OCI-LY1 (cell line): ENCODE measurements at regions not wholly inside any gene's neighbourhood (a gene's known extent, or its start where the extent isn't known, plus 50 kb on each side); places are given as distances from the start of the nearest gene placed in this dataset.

ENCODE experiments used
- H2AFZ ChIP-seq: fragments of 200-600 bp; sonication (generic), shearing (Covaris generic); 2 replicates; pipeline ENCODE4 v1.6.0; 2014; ENCODE audit warnings: antibody characterized with exemption, mild to moderate bottlenecking, low read length
- H3F3A ChIP-seq: fragments of 200-600 bp; sonication (generic), shearing (Covaris generic); 2 replicates; pipeline ENCODE4 v1.6.0; 2014; ENCODE audit warnings: mild to moderate bottlenecking, antibody characterized with exemption, low read length, moderate library complexity; ENCODE audit not compliant: insufficient read depth
- H3K27ac ChIP-seq: fragments of 200-600 bp; sonication (generic); 2 replicates; pipeline ENCODE4 v1.5.1; 2014; ENCODE audit warnings: low read length, mixed run types, mild to moderate bottlenecking, low read depth; ENCODE audit not compliant: poor library complexity, severe bottlenecking
- H3K27me3 ChIP-seq: fragments of 200-600 bp; sonication (generic); 2 replicates; pipeline ENCODE4 v1.6.0; 2014; ENCODE audit warnings: antibody characterized with exemption, mild to moderate bottlenecking, low read length, moderate library complexity; ENCODE audit not compliant: insufficient read depth
- H3K36me3 ChIP-seq: fragments of 200-600 bp; sonication (generic); 2 replicates; pipeline ENCODE4 v1.6.1; 2014; ENCODE audit warnings: mild to moderate bottlenecking, antibody characterized with exemption, low read length, moderate library complexity, mixed read lengths; ENCODE audit not compliant: insufficient read depth
- H3K4me1 ChIP-seq: fragments of 200-600 bp; sonication (generic); 2 replicates; pipeline ENCODE4 v1.5.1; 2014; ENCODE audit warnings: mild to moderate bottlenecking, low read length, moderate library complexity; ENCODE audit not compliant: insufficient read depth, severe bottlenecking
- H3K4me2 ChIP-seq: fragments of 200-600 bp; sonication (generic), shearing (Covaris generic); 2 replicates; pipeline ENCODE4 v1.6.1; 2014; ENCODE audit warnings: low read length
- H3K4me3 ChIP-seq: fragments of 200-600 bp; sonication (generic); 2 replicates; pipeline ENCODE4 v1.5.1; 2014; ENCODE audit warnings: low read length, low read depth, mild to moderate bottlenecking, mixed read lengths; ENCODE audit not compliant: poor library complexity, severe bottlenecking
- H3K79me2 ChIP-seq: fragments of 200-600 bp; shearing (Covaris generic); 2 replicates; pipeline ENCODE4 v1.6.1; 2016; ENCODE audit warnings: mixed run types, low read length, mixed read lengths; ENCODE audit not compliant: insufficient read depth
- H3K9ac ChIP-seq: fragments of 200-600 bp; sonication (generic), shearing (Covaris generic); 2 replicates; pipeline ENCODE4 v1.6.1; 2014; ENCODE audit warnings: mild to moderate bottlenecking, low read length, mixed read lengths
- H3K9me2 ChIP-seq: fragments of 200-600 bp; sonication (generic), shearing (Covaris generic); 2 replicates; pipeline ENCODE4 v1.6.1; 2014; ENCODE audit warnings: low read depth, mild to moderate bottlenecking, low read length, mixed read lengths
- H3K9me3 ChIP-seq: fragments of 200-600 bp; shearing (Covaris generic); 2 replicates; pipeline ENCODE4 v1.6.1; 2014; ENCODE audit warnings: low read length, mixed read lengths
- H4K20me1 ChIP-seq: fragments of 200-600 bp; sonication (generic), shearing (Covaris generic); 2 replicates; pipeline ENCODE4 v1.6.0; 2016; ENCODE audit warnings: mild to moderate bottlenecking, low read length; ENCODE audit not compliant: insufficient read depth
- CTCF ChIP-seq: fragments of 200-600 bp; sonication (generic), shearing (Covaris generic); IDR thresholded peaks from 2 replicates; pipeline ENCODE4 v1.5.1; 2017; ENCODE audit warnings: mild to moderate bottlenecking, antibody characterized with exemption, low read length, moderate library complexity, mixed read lengths
- EZH2 ChIP-seq: fragments of 200-600 bp; sonication (generic), shearing (Covaris generic); IDR thresholded peaks from 2 replicates; pipeline ENCODE4 v1.8.0; 2017; ENCODE audit warnings: borderline replicate concordance, mixed run types, mild to moderate bottlenecking, antibody characterized with exemption, low read length, moderate library complexity, mixed read lengths

DNA sequence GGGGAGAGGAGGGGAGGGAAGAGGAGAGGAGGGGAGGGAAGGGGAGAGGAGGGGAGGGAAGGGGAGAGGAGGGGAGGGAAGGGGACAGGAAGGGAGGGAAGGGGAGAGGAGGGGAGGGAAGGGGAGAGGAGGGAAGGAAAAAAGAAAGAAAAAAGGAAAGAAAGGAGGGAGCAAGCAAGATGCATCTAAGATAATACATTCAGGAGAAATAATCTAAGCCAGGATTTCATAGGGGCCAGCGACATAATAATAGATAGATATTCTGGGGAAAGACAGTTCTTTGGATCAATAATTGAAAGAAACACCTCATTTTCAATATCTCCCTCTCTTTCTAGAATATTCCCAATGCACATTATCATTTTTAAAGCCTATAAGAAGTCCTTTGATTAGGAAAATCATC is 328.9 kb upstream of the ID2 start:
- H3K9ac ChIP-seq: no peak overlapping the region
- no peaks in the 10 kb centered on the region for H3K9me2 ChIP-seq
- no peaks in the 10 kb centered on the region for H3F3A ChIP-seq
- no peaks in the 10 kb centered on the region for H3K36me3 ChIP-seq
- H3K27ac ChIP-seq: no peak overlapping the region
- no peaks in the 10 kb centered on the region for H4K20me1 ChIP-seq
- TF ChIP-seq CTCF (no peak), EZH2 (no peak)
- H3K4me2 ChIP-seq: no peak overlapping the region
- H3K4me1 ChIP-seq: no peaks in the 10 kb centered on the region
- H3K79me2 ChIP-seq: no peaks in the 10 kb centered on the region
- H3K27me3 ChIP-seq: no peaks in the 10 kb centered on the region
- H3K4me3 ChIP-seq: no peak overlapping the region
- H3K9me3 ChIP-seq: no peaks in the 10 kb centered on the region
- H2AFZ ChIP-seq: no peak overlapping the region

GRCh38 chr2:8355102-8355859 is 326.6 kb upstream of the ID2 start:
- no peak overlapping the region for H3K27ac ChIP-seq
- no peaks in the 10 kb centered on the region for H3K9me3 ChIP-seq
- H3F3A ChIP-seq: no peaks in the 10 kb centered on the region
- H3K9me2 ChIP-seq: no peaks in the 10 kb centered on the region
- H3K4me1 ChIP-seq: no peaks in the 10 kb centered on the region
- no peak overlapping the region for H3K4me2 ChIP-seq
- no peak overlapping the region for H2AFZ ChIP-seq
- H3K4me3 ChIP-seq: no peak overlapping the region
- TF ChIP-seq EZH2 (no peak), CTCF (no peak)
- no peaks in the 10 kb centered on the region for H4K20me1 ChIP-seq
- H3K9ac ChIP-seq: no peak overlapping the region
- H3K27me3 ChIP-seq: no peaks in the 10 kb centered on the region
- no peaks in the 10 kb centered on the region for H3K79me2 ChIP-seq
- no peaks in the 10 kb centered on the region for H3K36me3 ChIP-seq

- no peak overlapping the region for H3K4me3 ChIP-seq
- no peak overlapping the region for H3K9ac ChIP-seq
- H2AFZ ChIP-seq: no peak overlapping the region
- H3K4me2 ChIP-seq: no peak overlapping the region
- no peaks in the 10 kb centered on the region for H4K20me1 ChIP-seq
- H3F3A ChIP-seq: no peaks in the 10 kb centered on the region
- H3K9me3 ChIP-seq: no peaks in the 10 kb centered on the region
- H3K36me3 ChIP-seq: no peaks in the 10 kb centered on the region; the same call in 1 of the 2 replicates
- H3K79me2 ChIP-seq: no peaks in the 10 kb centered on the region
- H3K27me3 ChIP-seq: no peaks in the 10 kb centered on the region
- H3K27ac ChIP-seq: no peak overlapping the region
- no peaks in the 10 kb centered on the region for H3K9me2 ChIP-seq
- no peaks in the 10 kb centered on the region for H3K4me1 ChIP-seq
- no peak for TF ChIP-seq CTCF
- TF ChIP-seq EZH2: no peak
These were observed 323.9 kb upstream of the ID2 start for GRCh38 chr2:8357738-8358518.
